ENCODE measurements at regions not wholly inside any gene's neighbourhood (a gene's known extent, or its start where the extent isn't known, plus 50 kb on each side); places are given as distances from the start of the nearest gene placed in this dataset.

- TF ChIP-seq CTCF (IDR thresholded peaks at IDR 0.05; ENCODE audit: insufficient read depth, low read depth, low read length) (no peak), EZH2 (IDR thresholded peaks at IDR 0.05; ENCODE audit: insufficient read depth, low read length) (no peak)
These were observed 126.7 kb upstream of the SLCO6A1 start for GRCh38 chr5:102625468-102625867.
